ENCODE measurements at regions not wholly inside any gene's neighbourhood (a gene's known extent, or its start where the extent isn't known, plus 50 kb on each side); places are given as distances from the start of the nearest gene placed in this dataset.

DNA sequence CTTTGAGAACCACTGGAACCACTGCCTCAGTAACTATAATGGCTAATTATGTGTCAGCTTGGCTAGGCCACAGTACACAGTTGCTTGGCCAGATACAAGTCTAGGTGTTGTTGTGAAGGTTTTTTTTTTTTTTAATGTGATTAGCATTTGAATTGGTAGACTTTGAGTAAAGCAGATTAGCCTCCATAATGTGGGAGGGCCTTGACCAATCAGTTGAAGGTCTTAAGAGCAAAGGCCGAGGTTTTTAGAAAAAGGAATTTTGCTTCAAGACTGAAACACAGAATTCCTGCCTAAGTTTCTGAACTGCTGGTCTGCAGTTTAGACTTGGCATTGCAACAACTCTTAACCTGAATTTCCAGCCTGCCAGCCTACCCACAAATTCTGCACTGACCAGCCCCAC, 451.6 kb upstream of the AZI2 start:
- intact Hi-C loops (cut with micrococcal nuclease) = no loop called here

GRCh38 chr3:28808068-28808467, 459.4 kb upstream of the AZI2 start:
- intact Hi-C loops (cut with micrococcal nuclease) = no loop called here

DNA sequence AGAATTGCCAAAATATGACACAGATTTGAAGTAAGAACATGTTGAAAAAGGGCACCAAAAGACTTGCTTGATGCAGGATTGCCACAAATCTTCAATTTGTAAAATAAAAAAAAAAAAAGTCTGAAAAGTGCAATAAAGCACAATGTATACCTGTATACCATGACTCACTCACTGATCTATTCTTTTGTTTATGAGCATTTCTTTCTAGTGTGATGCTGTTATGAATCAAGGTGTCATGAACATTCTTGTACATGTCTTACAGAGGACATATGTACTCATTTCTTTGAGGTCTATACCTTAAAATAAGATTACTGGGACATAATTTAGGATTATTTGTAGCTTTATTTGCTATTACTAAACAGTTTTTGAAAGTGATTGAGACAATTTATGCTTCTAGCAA, 464.9 kb upstream of the RBMS3 start:
- intact Hi-C loops (cut with micrococcal nuclease) = no loop called here

DNA sequence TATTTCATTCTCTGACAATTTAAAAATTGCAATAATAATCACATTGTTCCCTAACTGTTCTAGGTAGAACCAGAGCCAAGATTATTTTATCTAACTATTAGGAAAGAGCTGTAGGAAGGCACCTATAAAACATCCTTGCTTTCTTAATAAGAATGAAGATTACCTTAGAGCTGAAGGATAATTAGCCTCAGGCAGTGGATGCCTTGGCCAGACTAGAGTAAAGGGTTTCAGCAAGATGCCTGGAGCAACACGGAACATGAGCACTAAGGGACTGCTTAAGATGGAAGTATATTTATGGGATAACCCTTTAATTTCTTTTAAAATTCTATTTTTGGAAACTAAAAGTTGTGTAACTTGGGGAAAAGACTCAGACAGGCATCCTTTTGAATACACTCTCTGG, 456.6 kb upstream of the RBMS3 start:
- intact Hi-C loops (cut with micrococcal nuclease) = no loop called here

GRCh38 chr3:28826840-28827239, 454.0 kb upstream of the RBMS3 start:
- intact Hi-C loops (cut with micrococcal nuclease) = no loop called here

DNA sequence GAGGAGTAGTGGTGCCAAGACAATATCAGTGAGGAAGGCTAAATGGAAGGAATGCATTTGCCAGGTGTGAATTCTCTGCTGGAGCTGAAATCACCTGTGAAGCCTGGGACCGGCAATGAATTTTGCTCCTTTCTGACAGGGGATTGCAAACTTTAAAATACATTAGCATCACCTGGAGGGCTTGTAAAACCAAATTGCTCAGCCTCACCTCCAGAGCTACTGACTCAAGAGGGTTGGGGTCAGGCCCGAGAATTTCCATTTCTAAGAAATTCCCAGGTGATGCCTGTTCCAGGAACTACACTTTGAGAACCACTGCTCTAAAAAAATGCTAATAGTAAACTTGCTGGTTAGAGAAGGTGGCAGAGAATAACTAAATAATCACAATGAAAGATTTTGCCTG, 445.6 kb upstream of the RBMS3 start:
- intact Hi-C loops (cut with micrococcal nuclease) = no loop called here

GRCh38 chr3:28835751-28836150, 445.1 kb upstream of the RBMS3 start:
- intact Hi-C loops (cut with micrococcal nuclease) = no loop called here

GRCh38 chr3:28836199-28836598, 444.7 kb upstream of the RBMS3 start:
- intact Hi-C loops (cut with micrococcal nuclease) = no loop called here

- intact Hi-C loops (cut with micrococcal nuclease) = no loop called here
Observed at GRCh38 chr3:28840976-28841376, 439.9 kb upstream of the RBMS3 start.

- intact Hi-C loops (cut with micrococcal nuclease) = no loop called here
Observed at GRCh38 chr3:28841441-28841840, 439.4 kb upstream of the RBMS3 start.

GRCh38 chr3:28844298-28845005, 436.4 kb upstream of the RBMS3 start:
- intact Hi-C loops (cut with micrococcal nuclease) = no loop called here

- intact Hi-C loops (cut with micrococcal nuclease) = no loop called here
Observed at GRCh38 chr3:28845006-28845324, 435.9 kb upstream of the RBMS3 start.

DNA sequence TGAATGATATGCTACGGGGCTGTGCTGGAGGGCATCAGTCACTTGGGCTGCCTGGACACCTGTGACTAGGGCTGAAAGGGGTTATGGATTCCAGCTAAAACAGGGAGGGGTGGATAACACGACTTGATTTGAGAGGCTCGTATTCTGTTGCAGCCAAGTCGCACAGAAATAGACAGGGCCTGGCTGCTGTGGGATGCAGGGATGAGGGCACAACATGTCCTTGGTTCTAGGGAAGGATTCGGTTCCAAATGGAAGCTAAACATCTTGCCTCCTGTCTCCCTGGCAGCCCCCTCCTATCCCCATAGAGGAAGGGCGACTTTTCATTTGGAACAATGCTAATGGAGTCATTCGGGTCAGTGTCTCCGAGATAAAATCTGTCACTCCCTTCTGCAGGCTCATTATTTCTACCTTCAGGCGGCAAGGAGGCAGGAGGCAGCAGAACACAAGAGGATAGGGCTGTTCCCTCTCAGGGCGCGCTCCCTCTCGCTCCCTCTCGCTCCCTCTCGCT, 433.8 kb upstream of the RBMS3 start:
- intact Hi-C loops (cut with micrococcal nuclease) = no loop called here

DNA sequence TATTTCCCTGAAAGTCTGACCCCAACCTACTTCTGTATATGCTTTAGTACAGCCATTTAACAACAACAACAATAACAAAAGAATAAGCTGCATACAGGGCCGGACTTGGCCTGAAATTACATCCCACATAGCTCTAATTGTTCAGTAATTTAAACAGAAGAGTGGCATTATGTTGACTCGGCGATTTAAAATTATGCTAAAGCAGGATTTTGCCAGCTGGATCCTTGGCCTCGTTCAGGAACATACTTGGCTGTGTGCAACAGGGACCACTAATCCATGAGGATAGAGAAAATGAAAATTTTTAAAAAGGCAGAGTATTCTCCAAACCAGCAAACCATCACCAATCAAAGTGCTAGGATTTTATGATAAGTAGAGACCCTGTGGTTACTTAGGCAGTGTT, 433.1 kb upstream of the RBMS3 start:
- intact Hi-C loops (cut with micrococcal nuclease) = no loop called here

- intact Hi-C loops (cut with micrococcal nuclease) = no loop called here
Observed at GRCh38 chr3:28850186-28850585, 430.7 kb upstream of the RBMS3 start.

GRCh38 chr3:28853830-28854229, 427.0 kb upstream of the RBMS3 start:
- intact Hi-C loops (cut with micrococcal nuclease) = no loop called here

DNA sequence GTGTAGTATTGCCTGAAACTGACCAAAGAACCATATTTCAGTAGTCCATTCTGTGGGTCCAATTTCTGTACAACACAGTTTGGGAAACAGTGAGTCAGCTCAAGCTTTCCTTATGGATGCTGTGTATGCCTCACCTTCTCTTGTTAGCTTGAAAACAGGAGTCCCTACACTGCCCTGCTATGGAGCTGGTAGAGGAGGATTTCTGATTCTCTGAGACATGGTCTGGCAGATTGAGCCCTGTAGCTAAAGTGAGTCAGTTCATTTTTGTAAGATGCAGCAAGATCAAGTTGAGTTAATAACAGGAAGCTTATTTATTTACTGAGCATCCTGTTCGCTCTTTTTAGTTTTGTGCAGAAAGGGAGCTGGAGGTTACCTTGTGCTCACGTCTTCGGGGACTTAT, 424.1 kb upstream of the RBMS3 start:
- intact Hi-C loops (cut with micrococcal nuclease) = no loop called here

- intact Hi-C loops (cut with micrococcal nuclease) = no loop called here
Observed at GRCh38 chr3:28859897-28860296, 421.0 kb upstream of the RBMS3 start.

DNA sequence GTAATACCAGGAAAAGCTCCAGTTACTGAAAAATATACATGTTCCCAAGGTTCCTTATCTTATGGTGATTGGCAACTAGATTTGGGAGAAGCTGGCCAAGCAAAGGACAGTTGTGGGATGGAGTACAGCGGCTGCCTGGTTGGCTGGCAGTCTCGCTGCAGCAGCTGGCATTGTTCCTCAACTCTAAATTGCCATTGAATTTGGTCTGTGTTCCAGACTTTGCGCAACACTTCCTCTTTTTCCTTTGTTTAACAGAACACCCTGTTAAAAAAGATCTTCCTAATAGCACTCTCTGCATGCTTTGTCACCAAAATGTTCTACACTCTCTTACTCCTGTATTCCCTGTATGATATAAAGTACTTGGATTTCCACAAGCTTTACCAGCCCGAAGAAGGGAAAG, 420.6 kb upstream of the RBMS3 start:
- intact Hi-C loops (cut with micrococcal nuclease) = no loop called here

DNA sequence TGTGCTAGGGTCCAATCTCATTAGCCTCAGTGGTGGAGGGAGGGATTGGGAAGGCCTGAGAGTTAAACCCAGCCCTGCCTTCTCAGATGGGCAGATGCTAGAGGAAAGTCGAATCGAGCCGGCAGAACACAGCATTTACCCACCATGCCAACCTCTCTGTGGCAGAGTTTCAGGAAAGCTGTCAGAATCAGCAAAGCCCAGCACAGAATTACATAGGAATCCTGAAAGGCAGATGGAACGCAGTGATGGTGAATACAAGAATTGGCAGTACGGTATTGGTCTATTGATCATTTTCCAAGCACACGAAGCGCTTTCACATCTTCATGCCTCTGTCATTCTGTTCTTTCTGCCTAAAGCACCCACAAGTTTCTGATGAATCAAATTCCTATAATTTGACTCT, 417.7 kb upstream of the RBMS3 start:
- intact Hi-C loops (cut with micrococcal nuclease) = no loop called here

DNA sequence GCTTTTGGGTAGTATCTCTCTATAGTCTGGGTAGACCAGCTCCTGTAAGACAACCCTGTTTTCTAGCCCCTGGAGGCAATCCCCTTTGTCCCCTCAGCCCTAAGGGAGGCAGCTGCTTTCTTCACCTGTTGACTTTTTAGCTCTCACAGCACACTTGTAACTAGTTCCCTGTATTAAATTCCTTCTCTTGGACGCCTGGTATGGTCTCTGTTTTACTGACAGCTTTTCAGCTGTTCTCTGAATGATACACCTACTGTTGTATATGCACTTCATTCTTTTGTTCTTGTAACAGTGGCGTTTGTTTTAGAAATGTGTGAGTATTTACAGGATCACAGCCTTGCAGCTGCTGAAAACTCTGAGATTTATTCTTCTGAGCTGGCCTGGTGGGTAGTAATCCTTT, 413.0 kb upstream of the RBMS3 start:
- intact Hi-C loops (cut with micrococcal nuclease) = no loop called here

DNA sequence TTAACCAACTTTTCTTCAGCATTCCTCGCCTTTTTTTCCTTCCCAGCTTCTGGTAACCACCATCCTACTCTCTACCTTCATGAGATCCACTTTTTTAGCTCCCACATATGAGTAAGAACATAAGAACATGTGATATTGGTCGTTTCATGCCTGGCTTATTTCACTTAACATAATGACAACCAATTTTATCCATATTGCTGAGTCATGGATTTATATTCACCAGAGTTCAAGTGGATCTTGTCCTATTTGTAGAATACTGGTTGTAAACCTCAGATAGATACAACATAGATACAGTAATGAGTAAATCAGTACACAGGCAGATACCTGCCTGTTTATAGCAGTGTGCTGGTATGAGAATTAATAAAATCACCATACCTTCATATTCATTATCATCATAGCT, 412.0 kb upstream of the RBMS3 start:
- intact Hi-C loops (cut with micrococcal nuclease) = no loop called here

DNA sequence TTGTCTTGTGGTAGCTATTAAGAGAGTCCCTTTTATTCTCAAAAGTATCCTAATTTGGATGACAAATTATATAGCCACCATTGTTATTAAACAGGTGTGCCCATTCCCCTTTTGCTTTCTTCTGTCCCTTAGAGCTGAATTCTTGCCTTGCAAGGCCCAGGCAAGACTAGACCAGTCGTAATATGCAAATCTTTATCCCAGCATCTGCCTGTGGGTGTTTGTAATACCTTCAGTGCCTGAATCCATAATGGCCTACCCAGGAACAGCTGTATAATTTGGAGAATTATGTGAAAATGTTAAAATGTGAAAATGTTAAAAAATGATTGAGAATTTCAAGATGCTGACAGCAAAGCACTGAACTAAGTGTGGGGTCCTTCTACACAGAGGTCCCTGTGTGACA, 403.0 kb upstream of the RBMS3 start:
- intact Hi-C loops (cut with micrococcal nuclease) = no loop called here

DNA sequence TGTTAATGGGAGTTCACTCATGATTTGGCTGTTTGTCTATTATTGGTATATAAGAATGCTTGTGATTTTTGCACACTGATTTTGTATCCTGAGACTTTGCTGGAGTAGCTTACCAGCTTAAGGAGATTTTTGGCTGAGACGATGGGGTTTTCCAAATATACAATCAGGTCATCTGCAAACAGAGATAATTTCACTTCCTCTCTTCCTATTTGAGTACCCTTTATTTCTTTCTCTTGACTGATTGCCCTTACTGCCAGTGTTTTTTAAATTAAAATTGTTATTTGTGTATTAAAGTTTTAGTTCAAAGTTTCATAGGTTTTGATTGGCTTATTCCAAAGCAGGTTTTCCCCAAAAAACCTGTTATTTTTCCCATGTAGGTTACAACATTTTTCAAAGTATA, 390.5 kb upstream of the RBMS3 start:
- intact Hi-C loops (cut with micrococcal nuclease) = no loop called here
